HEK293T (cell line): ENCODE measurements at regions not wholly inside any gene's neighbourhood (a gene's known extent, or its start where the extent isn't known, plus 50 kb on each side); places are given as distances from the start of the nearest gene placed in this dataset.

Experiments
- CTCF ChIA-PET: fragments of 350-600 bp; formaldehyde crosslinking; extraction: SDS; loops from one replicate; lab custom pipeline; 2021; ENCODE audit warnings: antibody characterized with exemption, inconsistent platforms; lab: Yijun Ruan, JAX
- POLR2A ChIA-PET: fragments of 350-600 bp; formaldehyde crosslinking; extraction: SDS; loops from one replicate; lab custom pipeline; 2020; ENCODE audit warnings: antibody characterized with exemption, inconsistent platforms; lab: Yijun Ruan, JAX
- DNase-seq: peaks from one replicate; pipeline ENCODE4 v3.0.0; 2012; ENCODE audit warnings: mixed read lengths; ENCODE audit errors: extremely low spot score
- ARNT ChIP-seq: fragments of 450-650 bp; IDR thresholded peaks from 2 replicates; pipeline ENCODE4 v1.6.1; 2017; ENCODE audit warnings: mild to moderate bottlenecking
- BHLHE40 ChIP-seq: fragments of 450-650 bp; IDR thresholded peaks from 2 replicates; pipeline ENCODE4 v1.6.1; 2016; ENCODE audit warnings: mild to moderate bottlenecking, moderate library complexity, borderline replicate concordance
- CTBP1 ChIP-seq: fragments of 450-650 bp; IDR thresholded peaks from 2 replicates; pipeline ENCODE4 v1.6.1; 2016; ENCODE audit warnings: borderline replicate concordance
- ELF4 ChIP-seq: fragments of 450-650 bp; IDR thresholded peaks from 2 replicates; pipeline ENCODE4 v1.6.1; 2017; ENCODE audit warnings: antibody characterized with exemption
- FOXA1 ChIP-seq: fragments of 450-650 bp; IDR thresholded peaks from 2 replicates; pipeline ENCODE4 v1.6.1; 2016; ENCODE audit warnings: mild to moderate bottlenecking
- FOXK2 ChIP-seq: fragments of 450-650 bp; IDR thresholded peaks from 2 replicates; pipeline ENCODE4 v1.6.1; 2016; ENCODE audit warnings: mild to moderate bottlenecking
- FOXM1 ChIP-seq: fragments of 450-650 bp; IDR thresholded peaks from 2 replicates; pipeline ENCODE4 v1.6.1; 2017; ENCODE audit warnings: mild to moderate bottlenecking, borderline replicate concordance
- HDGF ChIP-seq: fragments of 450-650 bp; IDR thresholded peaks from 2 replicates; pipeline ENCODE4 v1.6.1; 2017; ENCODE audit warnings: antibody characterized with exemption, borderline replicate concordance
- L3MBTL2 ChIP-seq: fragments of 450-650 bp; conservative IDR thresholded peaks from 2 replicates; pipeline ENCODE4 v1.6.1; 2016; ENCODE audit warnings: mild to moderate bottlenecking
- LEF1 ChIP-seq: fragments of 450-650 bp; IDR thresholded peaks from 2 replicates; pipeline ENCODE4 v1.6.1; 2017; ENCODE audit warnings: mild to moderate bottlenecking, borderline replicate concordance
- NFRKB ChIP-seq: fragments of 450-650 bp; IDR thresholded peaks from 2 replicates; pipeline ENCODE4 v1.6.1; 2016; ENCODE audit warnings: mild to moderate bottlenecking, moderate library complexity
- PKNOX1 ChIP-seq: fragments of 450-650 bp; IDR thresholded peaks from 2 replicates; pipeline ENCODE4 v1.6.1; 2016
- SP1 ChIP-seq: fragments of 450-650 bp; IDR thresholded peaks from 2 replicates; pipeline ENCODE4 v1.6.1; 2017
- SUZ12 ChIP-seq: fragments of 450-650 bp; IDR thresholded peaks from 2 replicates; pipeline ENCODE4 v1.6.1; 2016; ENCODE audit warnings: mild to moderate bottlenecking
- TARDBP ChIP-seq: fragments of 450-650 bp; IDR thresholded peaks from 2 replicates; pipeline ENCODE4 v1.6.1; 2016
- ZNF384 ChIP-seq: fragments of 450-650 bp; IDR thresholded peaks from 2 replicates; pipeline ENCODE4 v1.6.1; 2016

GRCh38 chr1:199545780-199546179 lies 481.7 kb upstream of the NR5A2 start:
- TF ChIP-seq ELF4, result no peak
- ChIA-PET POLR2A (no interaction called here), CTCF (no interaction called here)
- DNase-seq, result peak; percentile 25

- POLR2A ChIA-PET, result no interaction called here
- CTCF ChIA-PET, result no interaction called here
- TF ChIP-seq SP1 (no peak), CTBP1 (no peak), ZNF384 (no peak), ARNT (no peak), L3MBTL2 (no peak), HDGF (no peak), PKNOX1 (no peak), LEF1 (no peak), BHLHE40 (no peak), NFRKB (no peak), FOXA1 (no peak), FOXM1 (no peak), FOXK2 (no peak), SUZ12 (no peak), ELF4 (no peak), TARDBP (no peak)
Measured at GRCh38 chr1:199546323-199546722, 481.2 kb upstream of the NR5A2 start.

GRCh38 chr1:199549421-199549820 lies 478.1 kb upstream of the NR5A2 start:
- TF ChIP-seq ELF4, result no peak
- no peak for TF ChIP-seq PKNOX1
- TF ChIP-seq CTBP1, result no peak
- TF ChIP-seq FOXM1, result no peak
- TF ChIP-seq SUZ12, result no peak
- TF ChIP-seq NFRKB, result no peak
- no peak for TF ChIP-seq FOXK2
- no peak for TF ChIP-seq ARNT
- TF ChIP-seq HDGF, result no peak
- TF ChIP-seq BHLHE40, result no peak
- TF ChIP-seq ZNF384, result no peak
- no peak for TF ChIP-seq L3MBTL2
- TF ChIP-seq SP1, result no peak
- TF ChIP-seq TARDBP, result no peak
- TF ChIP-seq FOXA1, result no peak
- no peak for TF ChIP-seq LEF1
- CTCF ChIA-PET, result no interaction called here
- POLR2A ChIA-PET, result no interaction called here
- DNase-seq, result no peak

More at GRCh38 chr1:199546323-199546722, 481.2 kb upstream of the NR5A2 start:
- no peak for DNase-seq

- ChIA-PET POLR2A (no interaction called here), CTCF (no interaction called here)
- TF ChIP-seq ARNT, result no peak
- DNase-seq, result no peak
Measured at GRCh38 chr1:199550199-199551065, 477.1 kb upstream of the NR5A2 start.

GRCh38 chr1:199551967-199552565 lies 475.4 kb upstream of the NR5A2 start:
- DNase-seq, result peak; percentile 55
- TF ChIP-seq FOXK2 (no peak), ZNF384 (peak; percentile 97), FOXA1 (no peak), PKNOX1 (peak; percentile 87), ELF4 (no peak), TARDBP (no peak), BHLHE40 (no peak), LEF1 (no peak), L3MBTL2 (no peak), FOXM1 (no peak), SP1 (no peak), CTBP1 (no peak), NFRKB (no peak), ARNT (no peak), SUZ12 (no peak), HDGF (no peak)
- POLR2A ChIA-PET, result no interaction called here
- CTCF ChIA-PET, result interaction anchor here (0.7 to 1.3 kb wide), 3 partner anchors 23 to 782 kb away, joined by 3 to 4 read pairs (median 3); no protein-coding TSS in a partner anchor

- TF ChIP-seq CTBP1 (no peak), SUZ12 (no peak)
- DNase-seq, result no peak
- POLR2A ChIA-PET, result no interaction called here
- CTCF ChIA-PET, result interaction anchor here (1.3 kb wide), 1 partner anchor 783 kb away, joined by 3 read pairs; no protein-coding TSS in a partner anchor
Measured at GRCh38 chr1:199553104-199553503, 474.4 kb upstream of the NR5A2 start.

- CTCF ChIA-PET, result no interaction called here
- no peak for DNase-seq
Measured at GRCh38 chr1:199561334-199561733, 466.2 kb upstream of the NR5A2 start.

More at GRCh38 chr1:199561334-199561733, 466.2 kb upstream of the NR5A2 start:
- TF ChIP-seq LEF1 (no peak), SUZ12 (no peak), HDGF (no peak), SP1 (no peak), ELF4 (no peak), ARNT (no peak), BHLHE40 (no peak)
- POLR2A ChIA-PET, result no interaction called here
